ENCODE measurements at regions not wholly inside any gene's neighbourhood (a gene's known extent, or its start where the extent isn't known, plus 50 kb on each side); places are given as distances from the start of the nearest gene placed in this dataset.
"Not testable (repeated sequence)": the region's sequence is repeated elsewhere in the genome, so short reads cannot be mapped to it uniquely, and the experiment has no call there.

GRCh38 chr4:95949808-95950207, 109.9 kb downstream of the PDHA2 start:
- TF ChIP-seq CTCF (IDR thresholded peaks at IDR 0.05; ENCODE audit: extremely low read depth, low read depth, low read length), result no peak
- no peak overlapping the region for H2AFZ ChIP-seq (ENCODE audit: low read length)
- H4K20me1 ChIP-seq (ENCODE audit: insufficient read depth, low read length), result no peaks in the 10 kb centered on the region
- no peaks in the 10 kb centered on the region for H3K79me2 ChIP-seq (ENCODE audit: insufficient read depth, low read length)
- no peak overlapping the region for H3K27ac ChIP-seq (ENCODE audit: low read depth, low read length)
- no peak for DNase-seq (ENCODE audit: insufficient read length, low spot score, missing footprints)
- no peaks in the 10 kb centered on the region for H3K9me3 ChIP-seq (ENCODE audit: low read depth, low read length)
- H3K4me3 ChIP-seq (ENCODE audit: insufficient read depth, low read length), result no peak overlapping the region
- no peaks in the 10 kb centered on the region for H3K4me1 ChIP-seq (ENCODE audit: insufficient read depth, low read length)
- no peaks in the 10 kb centered on the region for H3K27me3 ChIP-seq (ENCODE audit: insufficient read depth, low read length)
- H3K4me2 ChIP-seq (ENCODE audit: insufficient read depth, low read length), result no peak overlapping the region
- no peaks in the 10 kb centered on the region for H3K36me3 ChIP-seq (ENCODE audit: insufficient read depth, low read length)

- H3K36me3 ChIP-seq (ENCODE audit: insufficient read depth, low read length); H3K27me3 ChIP-seq (ENCODE audit: insufficient read depth, low read length); H3K27ac ChIP-seq (ENCODE audit: low read depth, low read length); H3K9me3 ChIP-seq (ENCODE audit: low read depth, low read length); DNase-seq (ENCODE audit: insufficient read length, low spot score, missing footprints); H3K4me1 ChIP-seq (ENCODE audit: insufficient read depth, low read length); H2AFZ ChIP-seq (ENCODE audit: low read length); H4K20me1 ChIP-seq (ENCODE audit: insufficient read depth, low read length); H3K79me2 ChIP-seq (ENCODE audit: insufficient read depth, low read length); H3K4me3 ChIP-seq (ENCODE audit: insufficient read depth, low read length); H3K4me2 ChIP-seq (ENCODE audit: insufficient read depth, low read length): not testable (repeated sequence)
Observed at GRCh38 chr4:95952538-95952937, 112.6 kb downstream of the PDHA2 start.

GRCh38 chr4:95956094-95956493, 116.2 kb downstream of the PDHA2 start:
- no peak overlapping the region for H3K4me3 ChIP-seq (ENCODE audit: insufficient read depth, low read length)
- H3K4me1 ChIP-seq (ENCODE audit: insufficient read depth, low read length), result no peaks in the 10 kb centered on the region
- no peak overlapping the region for H3K4me2 ChIP-seq (ENCODE audit: insufficient read depth, low read length)
- H3K36me3 ChIP-seq (ENCODE audit: insufficient read depth, low read length), result no peaks in the 10 kb centered on the region
- H2AFZ ChIP-seq (ENCODE audit: low read length), result no peak overlapping the region
- no peaks in the 10 kb centered on the region for H3K27me3 ChIP-seq (ENCODE audit: insufficient read depth, low read length)
- no peak for TF ChIP-seq CTCF (IDR thresholded peaks at IDR 0.05; ENCODE audit: extremely low read depth, low read depth, low read length)
- H3K9me3 ChIP-seq (ENCODE audit: low read depth, low read length), result no peaks in the 10 kb centered on the region
- no peaks in the 10 kb centered on the region for H3K79me2 ChIP-seq (ENCODE audit: insufficient read depth, low read length)
- H4K20me1 ChIP-seq (ENCODE audit: insufficient read depth, low read length), result no peaks in the 10 kb centered on the region
- no peak overlapping the region for H3K27ac ChIP-seq (ENCODE audit: low read depth, low read length)
- no peak for DNase-seq (ENCODE audit: insufficient read length, low spot score, missing footprints)

- Histone ChIP-seq H3K4me1 (ENCODE audit: insufficient read depth, low read length) (no peaks in the 10 kb centered on the region), H4K20me1 (ENCODE audit: insufficient read depth, low read length) (no peaks in the 10 kb centered on the region), H3K4me3 (ENCODE audit: insufficient read depth, low read length) (no peak overlapping the region), H2AFZ (ENCODE audit: low read length) (no peak overlapping the region), H3K9me3 (ENCODE audit: low read depth, low read length) (no peaks in the 10 kb centered on the region), H3K79me2 (ENCODE audit: insufficient read depth, low read length) (no peaks in the 10 kb centered on the region), H3K27me3 (ENCODE audit: insufficient read depth, low read length) (no peaks in the 10 kb centered on the region), H3K4me2 (ENCODE audit: insufficient read depth, low read length) (no peak overlapping the region), H3K36me3 (ENCODE audit: insufficient read depth, low read length) (no peaks in the 10 kb centered on the region), H3K27ac (ENCODE audit: low read depth, low read length) (no peak overlapping the region)
- DNase-seq (ENCODE audit: insufficient read length, low spot score, missing footprints), result no peak
- no peak for TF ChIP-seq CTCF (IDR thresholded peaks at IDR 0.05; ENCODE audit: extremely low read depth, low read depth, low read length)
Observed at GRCh38 chr4:95957054-95957453, 117.2 kb downstream of the PDHA2 start.

GRCh38 chr4:95957759-95958158, 117.9 kb downstream of the PDHA2 start:
- Histone ChIP-seq H4K20me1 (ENCODE audit: insufficient read depth, low read length) (no peaks in the 10 kb centered on the region), H3K27ac (ENCODE audit: low read depth, low read length) (no peak overlapping the region), H3K4me1 (ENCODE audit: insufficient read depth, low read length) (no peaks in the 10 kb centered on the region), H2AFZ (ENCODE audit: low read length) (no peak overlapping the region), H3K4me2 (ENCODE audit: insufficient read depth, low read length) (no peak overlapping the region), H3K36me3 (ENCODE audit: insufficient read depth, low read length) (no peaks in the 10 kb centered on the region), H3K9me3 (ENCODE audit: low read depth, low read length) (no peaks in the 10 kb centered on the region), H3K4me3 (ENCODE audit: insufficient read depth, low read length) (no peak overlapping the region), H3K79me2 (ENCODE audit: insufficient read depth, low read length) (no peaks in the 10 kb centered on the region), H3K27me3 (ENCODE audit: insufficient read depth, low read length) (no peaks in the 10 kb centered on the region)
- no peak for TF ChIP-seq CTCF (IDR thresholded peaks at IDR 0.05; ENCODE audit: extremely low read depth, low read depth, low read length)
- DNase-seq (ENCODE audit: insufficient read length, low spot score, missing footprints), result no peak
